Cardiac septum (tissue), 1 donor: ENCODE measurements at regions not wholly inside any gene's neighbourhood (a gene's known extent, or its start where the extent isn't known, plus 50 kb on each side); places are given as distances from the start of the nearest gene placed in this dataset.
"Not testable (repeated sequence)": the region's sequence is repeated elsewhere in the genome, so short reads cannot be mapped to it uniquely, and the experiment has no call there.

Experiments used
- DNase-seq: peaks from one replicate; pipeline ENCODE4 v3.0.0-alpha.2; 2020; ENCODE audit warnings: low spot score
- intact Hi-C: fragments of 100-400 bp; cut with DNase I; formaldehyde crosslinking; loops from one replicate; pipeline ENCODE4 v1.14.0; 2022
- donor health status: DM: no; HTN: no; CAD: no.

- intact Hi-C loops = no loop called here
- no peak for DNase-seq
These were observed 125.9 kb downstream of the MFAP3L start for GRCh38 chr4:169900241-169900845.

GRCh38 chr4:169899295-169899694, 126.9 kb downstream of the MFAP3L start:
- DNase-seq = no peak
- intact Hi-C loops = no loop called here

GRCh38 chr4:169898095-169898494, 128.1 kb downstream of the MFAP3L start:
- DNase-seq = no peak
- intact Hi-C loops = no loop called here

GRCh38 chr4:169894767-169895166, 131.4 kb downstream of the MFAP3L start:
- DNase-seq = not testable (repeated sequence)

GRCh38 chr4:169885893-169886292, 128.1 kb upstream of the HPF1 start:
- no peak for DNase-seq
- intact Hi-C loops = no loop called here

More at GRCh38 chr4:169894767-169895166, 131.4 kb downstream of the MFAP3L start:
- intact Hi-C loops = not testable (repeated sequence)

- no peak for DNase-seq
- intact Hi-C loops = no loop called here
These were observed 124.0 kb upstream of the HPF1 start for GRCh38 chr4:169881769-169882168.

- DNase-seq = no peak
- intact Hi-C loops = no loop called here
These were observed 112.8 kb upstream of the HPF1 start for GRCh38 chr4:169870507-169870906.

GRCh38 chr4:169869490-169869889, 111.7 kb upstream of the HPF1 start:
- no peak for DNase-seq
- intact Hi-C loops = no loop called here

- intact Hi-C loops = no loop called here
These were observed 103.8 kb upstream of the HPF1 start for GRCh38 chr4:169861593-169861992.

GRCh38 chr4:169859366-169860216, 101.8 kb upstream of the HPF1 start:
- intact Hi-C loops = no loop called here
- no peak for DNase-seq

More at GRCh38 chr4:169861593-169861992, 103.8 kb upstream of the HPF1 start:
- DNase-seq = no peak

GRCh38 chr4:169854090-169854489, 96.3 kb upstream of the HPF1 start:
- intact Hi-C loops = no loop called here
- no peak for DNase-seq

- no peak for DNase-seq
- intact Hi-C loops = no loop called here
These were observed 94.7 kb upstream of the HPF1 start for GRCh38 chr4:169852481-169852880.

GRCh38 chr4:169851750-169852149, 94.0 kb upstream of the HPF1 start:
- intact Hi-C loops = no loop called here
- DNase-seq = no peak

GRCh38 chr4:169849456-169849855, 91.7 kb upstream of the HPF1 start:
- DNase-seq = no peak
- intact Hi-C loops = no loop called here

GRCh38 chr4:169848018-169848417, 90.3 kb upstream of the HPF1 start:
- DNase-seq = no peak
- intact Hi-C loops = no loop called here

- intact Hi-C loops = no loop called here
- no peak for DNase-seq
These were observed 89.4 kb upstream of the HPF1 start for GRCh38 chr4:169847171-169847570.

GRCh38 chr4:169846396-169846795, 88.7 kb upstream of the HPF1 start:
- intact Hi-C loops = no loop called here
- no peak for DNase-seq

GRCh38 chr4:169841776-169842175, 84.0 kb upstream of the HPF1 start:
- DNase-seq = no peak
- intact Hi-C loops = no loop called here

- intact Hi-C loops = no loop called here
- no peak for DNase-seq
These were observed 82.8 kb upstream of the HPF1 start for GRCh38 chr4:169840554-169840953.

GRCh38 chr4:169828329-169828728, 70.6 kb upstream of the HPF1 start:
- intact Hi-C loops, DNase-seq: not testable (repeated sequence)

GRCh38 chr4:169826634-169827187, 69.0 kb upstream of the HPF1 start:
- intact Hi-C loops = no loop called here
- no peak for DNase-seq
